ENCODE measurements at regions not wholly inside any gene's neighbourhood (a gene's known extent, or its start where the extent isn't known, plus 50 kb on each side); places are given as distances from the start of the nearest gene placed in this dataset.
A peak's percentile ranks its signal among the peaks of the same experiment; 100 is the strongest.
"Not testable (repeated sequence)": the region's sequence is repeated elsewhere in the genome, so short reads cannot be mapped to it uniquely, and the experiment has no call there.

DNA sequence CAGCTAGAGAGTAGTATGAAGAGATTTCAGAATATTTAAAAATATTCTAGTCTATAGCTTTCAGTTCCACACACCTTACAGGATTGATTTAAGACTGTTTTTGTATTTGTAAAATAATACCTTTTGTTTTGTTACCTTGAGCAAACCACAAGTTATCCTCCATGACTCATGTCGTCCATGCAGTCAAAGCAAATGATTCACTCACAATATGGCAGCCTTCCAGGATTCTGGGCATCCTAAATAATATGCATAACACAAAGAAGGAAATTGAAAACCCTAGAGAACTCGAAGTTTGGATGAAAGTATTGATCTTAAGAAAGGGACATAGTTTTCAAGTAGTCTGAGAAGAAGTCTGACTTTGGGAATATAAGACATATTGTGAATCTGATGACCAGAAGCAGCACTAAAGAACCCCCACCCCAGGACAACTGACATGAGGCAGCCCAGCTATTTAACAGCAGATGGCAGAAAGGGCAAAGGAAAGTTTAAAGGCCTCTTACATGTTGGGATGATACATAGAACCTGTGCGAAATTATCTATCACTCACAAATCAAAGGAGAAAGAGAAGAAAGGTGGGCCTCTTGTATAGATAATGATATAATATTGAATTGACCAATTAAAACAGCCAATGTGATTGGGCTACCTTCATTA lies 857.9 kb downstream of the BRINP3 start:
- peak; percentile 80 to 92 for DNase-seq

DNA sequence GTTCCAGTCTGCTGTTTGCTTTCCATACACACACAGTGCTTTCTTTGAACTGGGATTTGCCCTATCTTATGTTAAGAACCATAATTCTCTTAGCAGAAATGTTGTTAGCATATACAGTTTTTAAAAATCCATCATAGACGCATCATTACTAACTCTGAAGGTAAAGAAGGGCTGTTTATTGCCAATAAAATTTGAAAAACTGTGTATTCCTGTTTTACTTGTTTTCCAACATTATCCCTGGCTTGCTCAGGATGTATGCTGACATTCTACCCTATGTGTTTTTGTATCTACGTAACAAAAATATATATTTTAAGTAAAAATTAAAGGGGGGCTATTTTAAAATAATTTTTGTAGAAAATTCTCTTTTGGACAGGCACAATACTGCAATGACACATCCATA lies 857.2 kb downstream of the BRINP3 start:
- DNase-seq = no peak

DNA sequence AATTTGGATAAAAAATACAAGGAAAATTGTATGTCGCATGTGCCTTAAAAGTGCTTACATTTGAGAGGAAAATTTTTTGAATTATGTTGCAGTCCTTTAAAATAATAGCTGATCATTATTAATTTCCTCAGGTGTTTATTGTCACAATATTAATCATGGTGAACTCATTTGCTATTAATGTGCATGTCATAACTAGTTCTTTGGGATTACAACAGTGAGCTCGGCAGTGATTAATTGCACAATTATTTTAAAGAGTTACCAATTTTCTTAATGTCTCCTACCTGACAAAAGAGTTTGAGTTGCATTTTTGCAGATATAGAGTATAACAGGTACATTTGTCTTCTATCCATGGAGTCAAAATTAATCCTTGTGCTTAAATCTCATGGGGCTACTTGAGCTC lies 854.3 kb downstream of the BRINP3 start:
- no peak for DNase-seq

DNA sequence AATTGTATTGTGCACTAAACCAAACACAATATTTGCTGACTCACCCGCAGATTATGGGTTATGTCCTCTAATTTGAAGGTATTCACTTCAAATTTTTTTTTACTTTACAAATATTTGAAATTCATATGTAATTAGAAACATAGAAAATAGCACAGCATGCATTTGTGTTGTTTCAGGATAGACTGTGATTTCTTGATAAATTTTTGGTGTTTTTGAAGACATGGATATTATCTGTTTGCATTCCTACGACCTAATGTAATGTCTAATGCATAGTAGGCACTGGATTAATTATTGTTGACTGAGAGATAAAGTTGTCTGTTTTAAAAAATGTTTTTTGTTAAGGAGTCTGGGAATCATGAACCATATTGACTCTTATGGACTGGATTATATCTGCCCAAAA lies 850.2 kb downstream of the BRINP3 start:
- DNase-seq = no peak

DNA sequence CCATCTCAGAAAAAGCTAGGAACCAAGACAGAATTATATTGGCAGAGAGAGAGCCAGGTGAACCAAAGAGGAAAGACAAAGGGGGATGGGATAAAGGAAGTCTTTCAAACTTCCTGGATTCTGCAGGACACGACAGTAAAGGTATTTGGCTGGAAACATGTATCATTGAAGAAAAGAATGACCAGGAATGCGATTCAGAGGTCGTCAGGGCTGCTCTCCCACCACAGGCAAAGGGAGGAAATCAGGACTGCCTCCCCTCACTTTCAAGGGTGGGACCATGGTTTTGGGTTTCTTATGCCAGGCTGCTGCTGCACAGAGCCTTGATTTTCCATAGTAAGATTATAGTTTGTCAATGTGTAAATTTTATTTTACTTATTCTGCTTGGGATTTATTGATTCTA lies 848.8 kb downstream of the BRINP3 start:
- no peak for DNase-seq

DNA sequence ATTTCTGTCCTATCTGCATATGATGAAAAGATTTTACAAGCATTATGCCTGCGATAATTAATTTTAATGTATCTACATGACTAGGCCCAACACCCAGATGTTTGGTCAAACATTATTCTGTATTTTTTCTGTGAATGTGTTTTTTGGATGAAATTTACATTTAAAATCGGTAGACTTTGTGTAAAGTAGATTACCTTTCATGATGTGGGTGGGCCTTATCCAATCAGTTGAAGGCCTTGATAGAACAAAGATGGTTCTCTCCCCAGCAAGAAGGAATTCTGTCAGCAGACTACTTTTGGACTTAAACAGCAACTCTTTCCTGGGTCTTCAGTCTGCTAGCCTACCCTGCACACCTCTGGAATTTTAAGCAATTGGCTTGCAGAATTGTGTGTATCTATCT lies 844.0 kb downstream of the BRINP3 start:
- no peak for DNase-seq

DNA sequence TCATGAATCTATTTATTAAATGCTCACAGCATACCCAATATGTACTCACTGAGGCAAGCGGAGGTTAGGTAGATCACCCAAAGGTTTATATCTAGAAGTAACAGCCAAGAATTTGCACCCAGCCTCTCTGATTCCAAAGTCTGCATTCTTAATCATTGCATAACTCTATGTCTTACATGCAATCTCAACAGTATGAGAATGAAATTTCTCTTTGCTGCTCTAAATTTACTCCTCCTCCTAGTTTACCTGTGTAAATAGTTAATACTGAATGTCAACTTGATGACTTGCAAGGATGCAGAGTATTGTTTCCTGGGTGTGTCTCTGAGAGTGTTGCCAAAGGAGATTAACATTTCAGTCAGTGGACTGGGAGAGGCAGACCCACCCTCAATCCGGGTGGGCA lies 840.6 kb downstream of the BRINP3 start:
- no peak for DNase-seq

- not testable (repeated sequence) for DNase-seq
Observed at GRCh38 chr1:189644156-189644555, 833.5 kb downstream of the BRINP3 start.

DNA sequence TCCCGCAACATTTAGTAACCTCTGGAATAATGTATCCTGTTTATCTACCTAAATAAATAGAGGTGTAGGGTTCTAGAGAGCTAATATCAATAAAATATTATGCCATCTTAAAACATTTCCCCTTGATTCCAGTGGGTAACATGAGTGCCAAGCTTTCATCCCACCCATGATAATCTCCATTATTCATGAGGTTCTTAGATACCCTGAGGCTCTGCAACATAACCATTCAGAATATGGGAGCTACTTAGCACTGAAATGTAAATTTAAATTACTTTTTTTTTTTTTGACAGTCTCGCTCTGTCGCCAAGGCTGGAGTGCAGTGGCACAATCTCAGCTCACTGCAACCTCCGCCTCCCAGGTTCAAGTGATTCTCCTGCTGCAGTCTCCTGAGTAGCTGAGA lies 832.7 kb downstream of the BRINP3 start:
- no peak for DNase-seq

GRCh38 chr1:189646066-189646465 lies 831.6 kb downstream of the BRINP3 start:
- no peak for DNase-seq

GRCh38 chr1:189654906-189655305 lies 822.8 kb downstream of the BRINP3 start:
- DNase-seq = no peak

DNA sequence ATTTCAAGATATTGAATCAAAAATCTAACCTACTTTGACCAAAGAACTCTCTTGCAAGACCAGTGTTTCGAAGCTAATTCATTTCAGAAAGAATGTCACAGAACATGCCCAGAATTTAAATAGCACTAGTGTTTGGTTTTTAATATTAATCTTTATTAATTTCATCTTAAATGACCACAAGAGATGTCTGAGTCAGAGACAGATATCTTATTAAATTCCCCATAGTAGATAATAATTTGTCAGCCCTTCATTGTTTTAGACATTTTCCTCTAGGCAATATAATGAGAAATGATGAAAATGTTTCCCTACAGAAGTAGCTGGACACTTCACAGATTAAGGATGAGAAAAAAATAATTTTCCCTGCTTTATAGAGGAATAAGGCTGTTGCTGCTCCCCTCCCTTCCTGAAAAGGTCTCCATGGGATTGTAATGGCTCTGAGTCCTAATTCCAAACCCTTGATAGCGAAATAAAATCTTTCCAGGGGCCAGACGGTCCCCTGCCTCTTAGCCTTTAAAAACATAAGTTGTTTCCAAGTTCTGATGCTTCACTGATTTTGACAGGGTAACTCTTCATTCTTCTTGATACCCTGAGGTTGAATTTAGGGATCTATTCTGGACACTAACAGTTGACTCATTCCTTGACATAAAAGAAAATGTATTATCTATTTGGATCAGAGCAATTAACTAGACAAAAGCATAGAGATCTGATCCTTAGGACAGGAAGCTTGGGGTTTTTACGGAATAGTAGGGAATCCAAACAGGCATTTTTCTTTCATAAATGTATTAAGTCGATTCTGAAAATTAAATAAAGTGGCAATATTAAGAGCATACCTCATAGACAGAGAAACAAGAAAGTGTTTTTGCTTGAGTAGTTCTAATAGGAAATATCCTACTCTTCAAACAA lies 820.8 kb downstream of the BRINP3 start:
- no peak for DNase-seq

GRCh38 chr1:189657715-189658114 lies 819.9 kb downstream of the BRINP3 start:
- DNase-seq = no peak

- DNase-seq = no peak
Observed at GRCh38 chr1:189658381-189658780, 819.3 kb downstream of the BRINP3 start.

DNA sequence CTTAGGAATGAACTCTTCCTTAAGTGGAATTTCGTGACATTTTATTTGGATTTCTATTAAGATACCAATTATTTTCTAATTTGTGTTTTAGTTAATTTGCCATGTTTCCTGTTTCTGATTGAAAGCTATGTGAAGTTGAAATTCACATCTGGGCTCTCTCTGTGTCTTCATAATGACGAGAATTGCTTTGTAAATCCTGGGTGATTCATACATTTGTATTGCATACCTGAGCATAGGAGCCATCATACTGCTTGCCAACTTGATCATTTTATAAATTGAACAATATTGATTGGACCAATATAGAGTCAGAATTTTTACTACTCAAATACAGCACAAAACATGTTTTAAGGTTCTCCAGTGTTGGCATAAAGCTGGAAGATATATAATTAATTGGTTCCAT lies 817.9 kb downstream of the BRINP3 start:
- no peak for DNase-seq

DNA sequence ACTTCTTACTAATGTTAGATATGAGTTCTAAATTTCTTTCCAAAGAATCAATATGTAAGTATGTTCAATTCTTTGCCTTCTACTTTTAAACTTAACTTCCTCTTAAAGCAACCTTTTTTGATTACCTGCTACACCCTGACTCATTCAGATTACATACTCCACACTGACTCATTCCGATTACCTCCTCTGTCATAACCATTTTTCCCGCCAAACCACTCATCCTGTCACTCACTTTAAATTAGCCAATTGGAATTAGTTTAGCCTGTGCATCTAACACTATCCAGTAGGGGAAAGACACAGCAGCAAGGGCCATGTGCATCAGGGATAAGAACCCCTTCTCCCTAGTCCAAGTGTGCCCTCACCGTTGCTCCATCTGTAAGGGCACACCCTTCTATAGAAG lies 815.5 kb downstream of the BRINP3 start:
- DNase-seq = no peak

GRCh38 chr1:189669846-189670245 lies 807.8 kb downstream of the BRINP3 start:
- no peak for DNase-seq

DNA sequence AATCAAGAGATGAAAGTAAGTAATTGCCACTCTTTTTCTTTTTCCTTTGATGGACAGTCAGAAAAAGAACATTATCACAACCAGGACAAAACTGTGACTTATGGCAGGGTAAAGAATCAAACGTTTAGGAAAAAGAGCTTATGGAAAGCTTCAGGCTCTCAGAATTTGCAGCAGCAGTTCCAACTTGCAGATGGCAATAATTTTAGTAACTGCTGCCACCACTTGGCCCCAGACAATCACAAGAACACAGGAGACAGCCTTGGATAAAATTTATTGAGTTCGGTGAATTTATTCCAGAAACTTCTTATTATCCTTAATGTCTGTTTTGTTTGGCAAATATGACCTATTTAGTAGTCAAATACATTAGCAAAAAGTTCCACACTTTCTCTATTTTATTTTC lies 804.4 kb downstream of the BRINP3 start:
- peak in 1 of 2 experiments; percentile 27 for DNase-seq

DNA sequence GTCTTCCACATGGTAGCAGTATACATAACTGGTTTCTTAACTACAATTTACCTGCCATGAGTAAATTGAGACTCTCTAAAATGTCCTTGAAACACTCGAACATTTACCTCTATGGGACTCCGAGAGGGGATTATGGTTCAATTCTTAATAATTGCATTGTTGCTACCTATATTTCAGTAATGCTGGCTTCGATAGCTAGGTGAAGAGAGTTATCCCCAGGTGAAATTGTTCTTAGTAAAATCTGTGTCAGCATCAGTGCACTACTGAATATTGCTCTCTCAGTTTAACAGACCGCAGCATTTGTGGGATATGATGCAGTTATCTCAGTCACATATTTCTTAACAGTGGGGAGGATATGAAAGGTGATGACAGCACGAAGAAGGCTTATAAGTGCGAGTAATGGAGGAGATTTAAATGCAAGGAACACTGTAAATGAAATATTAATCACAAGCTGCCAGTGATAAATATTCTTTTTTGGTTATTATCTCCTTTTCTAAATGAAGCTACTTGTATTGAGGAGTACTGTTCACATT lies 801.9 kb downstream of the BRINP3 start:
- DNase-seq = no peak

DNA sequence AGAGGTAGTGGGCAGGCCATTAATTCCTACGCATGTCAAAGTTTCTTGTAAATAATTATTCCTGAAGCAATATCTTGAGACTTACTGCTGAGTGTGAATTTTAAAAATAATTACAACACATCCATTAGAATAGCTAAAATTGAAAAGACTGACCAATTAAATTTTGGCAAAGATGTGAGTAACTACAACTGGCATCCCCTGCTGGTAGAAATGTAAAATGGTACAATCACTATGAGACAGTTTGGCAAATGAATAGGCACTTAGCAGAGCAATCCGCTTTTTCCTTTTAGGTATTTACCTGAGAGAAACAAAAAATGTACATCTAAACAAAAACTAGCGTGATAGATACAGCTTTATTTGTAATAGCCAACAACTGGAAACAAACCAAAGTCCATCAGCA lies 798.9 kb downstream of the BRINP3 start:
- DNase-seq = no peak

DNA sequence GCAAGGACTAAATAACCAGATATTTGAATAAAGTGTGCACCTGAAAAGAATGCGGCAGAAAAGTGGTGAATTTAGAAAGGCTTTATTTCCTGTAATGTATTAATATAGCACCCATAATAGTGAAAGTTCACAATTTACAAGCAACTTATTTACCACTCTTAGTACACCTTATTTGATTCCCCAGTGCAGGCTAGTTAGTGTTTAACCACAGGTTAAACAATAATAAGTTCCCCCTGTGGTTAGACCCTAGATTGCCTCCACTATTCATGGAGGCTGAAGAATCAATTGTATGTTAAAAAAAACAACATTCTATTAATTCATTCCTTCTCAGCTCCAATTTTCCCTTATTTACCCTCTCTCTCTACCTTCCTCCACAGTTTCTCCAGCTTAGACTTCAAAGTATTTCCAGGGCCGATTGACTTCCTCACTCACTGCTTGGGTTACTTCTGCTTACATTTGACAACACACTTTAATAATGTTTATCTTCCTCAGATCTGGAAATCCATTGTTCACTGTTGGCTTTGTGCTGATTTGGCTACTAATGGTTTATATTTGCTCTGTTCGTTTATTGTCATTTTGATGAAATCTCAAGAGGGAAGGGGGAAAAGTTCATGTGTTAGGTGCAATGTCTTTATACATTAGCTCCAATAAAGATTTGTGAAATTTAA lies 796.3 kb downstream of the BRINP3 start:
- DNase-seq = no peak

DNA sequence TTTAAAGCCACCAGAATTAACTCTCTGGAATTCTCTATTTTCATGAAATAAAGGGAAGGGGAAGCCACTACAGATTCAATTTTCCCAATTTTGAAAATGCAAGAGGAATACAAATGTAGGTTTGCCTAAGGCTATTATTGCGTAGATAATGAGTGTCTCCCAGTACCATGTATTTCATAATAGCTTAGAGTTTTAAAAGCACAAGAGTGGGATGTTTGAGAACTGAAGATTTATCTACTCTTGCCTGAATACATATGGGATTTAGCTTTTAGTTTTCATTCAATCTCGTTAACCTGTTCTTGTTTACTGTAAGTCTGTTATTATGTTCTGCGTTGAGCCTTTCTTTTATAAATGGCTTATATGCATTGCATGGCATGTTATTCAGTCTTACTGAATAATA lies 795.1 kb downstream of the BRINP3 start:
- DNase-seq = no peak

DNA sequence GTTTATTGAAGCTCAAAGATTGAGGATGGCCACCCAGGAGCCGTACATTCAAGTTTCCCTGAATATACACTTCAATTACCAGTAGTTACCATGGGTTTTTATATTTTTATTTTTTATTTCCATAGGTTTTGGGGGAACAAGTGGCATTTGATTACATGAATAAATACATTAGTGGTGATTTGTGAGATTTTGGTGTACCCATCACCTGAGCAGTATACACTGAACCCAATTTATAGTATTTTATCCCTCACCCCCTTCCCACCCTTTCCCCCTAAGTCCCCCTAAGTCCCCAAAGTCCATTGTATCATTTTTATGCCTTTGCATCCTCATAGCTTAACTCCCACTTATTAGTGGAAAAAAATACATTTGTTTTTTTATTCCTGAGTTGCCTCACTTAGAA lies 791.4 kb downstream of the BRINP3 start:
- DNase-seq = no peak

DNA sequence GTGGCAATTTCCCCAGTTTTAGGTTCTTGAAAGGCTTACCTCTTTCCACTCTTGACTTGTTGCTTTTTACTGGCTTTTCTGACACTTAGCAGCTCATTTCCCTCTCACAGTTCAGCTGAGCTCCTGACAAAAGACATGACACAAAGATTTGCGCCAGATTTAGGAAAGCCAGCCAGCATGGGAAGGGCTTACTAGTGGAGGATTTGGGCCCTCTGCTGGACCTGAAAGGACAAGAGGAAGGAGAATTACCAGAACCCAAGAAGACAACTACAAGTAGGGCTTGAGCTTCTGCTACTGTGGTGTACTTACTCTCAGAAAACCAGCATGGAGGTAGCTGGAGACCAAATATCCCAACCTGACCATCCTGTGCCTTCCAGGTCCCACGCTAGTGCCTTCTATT lies 784.5 kb downstream of the BRINP3 start:
- no peak for DNase-seq

Data from NCI-H446 (cell line).